HCT116 (cell line): ENCODE measurements at regions not wholly inside any gene's neighbourhood (a gene's known extent, or its start where the extent isn't known, plus 50 kb on each side); places are given as distances from the start of the nearest gene placed in this dataset.

ENCODE experiments used
- ATAC-seq: fragments of 200-7000 bp; cut with Tn5 transposase; 2 replicates; pipeline ENCODE4 v1.9.1; 2020; ENCODE audit warnings: mild to moderate bottlenecking, moderate library complexity
- BruUV-seq: library from RNA; stranded (reverse); fragments of 400-500 nt; replicated peaks from 2 replicates; lab custom pipeline; 2021; lab: Mats Ljungman, UMichigan
- CTCF ChIA-PET: fragments of 300-600 bp; sonication (Branson Sonifier 250); formaldehyde crosslinking; loops from one replicate; lab custom pipeline; 2021; ENCODE audit warnings: antibody characterized with exemption; lab: Charles Lee
- POLR2A ChIA-PET: fragments of 300-600, 350-600 bp; sonication (Branson Sonifier 250); formaldehyde crosslinking; loops from one replicate; lab custom pipeline; 2021; ENCODE audit warnings: antibody characterized with exemption; lab: Charles Lee
- RAD21 ChIA-PET, 2 experiments: fragments of 300-600 bp; sonication (Branson Sonifier 250); formaldehyde crosslinking; loops; one replicate each; lab custom pipeline; 2023; ENCODE audit warnings: low total read pairs in 2 of 2; ENCODE audit not compliant: uncharacterized antibody in 2 of 2, unreplicated experiment in 2 of 2, low non-redundant PET in 1 of 2; lab: Charles Lee
- DNase-seq: peaks from one replicate; pipeline ENCODE4 v3.0.0-alpha.2; 2010; ENCODE audit warnings: low read depth, low spot score
- H2AFZ ChIP-seq: fragments of 200-600 bp; shearing (Covaris generic), sonication (generic); 2 replicates; pipeline ENCODE4 v1.6.1; 2017; ENCODE audit warnings: low read depth, mixed run types, mixed read lengths, antibody characterized with exemption, low read length; ENCODE audit not compliant: poor library complexity, severe bottlenecking
- H3K27ac ChIP-seq: 2 replicates; pipeline ENCODE4 v1.5.1; 2012; ENCODE audit warnings: low read depth, low read length
- H3K27me3 ChIP-seq: fragments of 200-600 bp; sonication (generic); 2 replicates; pipeline ENCODE4 v1.6.1; 2016; ENCODE audit warnings: mixed run types, low read length, mixed read lengths; ENCODE audit not compliant: insufficient read depth
- H3K36me3 ChIP-seq, 2 experiments: fragments of 200-500 bp in 1 of 2; fragments of 200-600 bp in 1 of 2; sonication (Bioruptor generic) in 1 of 2; sonication (generic) in 1 of 2; 2 replicates each; pipeline versions ENCODE4 v1.5.1 to v1.6.1; 2014 to 2016; ENCODE audit warnings: low read length in 2 of 2, inconsistent platforms in 1 of 2, mixed read lengths in 1 of 2, mixed run types in 1 of 2; ENCODE audit not compliant: insufficient read depth in 2 of 2, control insufficient read depth in 1 of 2
- H3K4me1 ChIP-seq, 2 experiments: fragments of 200-600 bp in 1 of 2; sonication (generic) in 1 of 2; 2 replicates each; pipeline versions ENCODE4 v1.5.1 to v1.6.1; 2012 to 2017; ENCODE audit warnings: low read length in 2 of 2, inconsistent platforms in 1 of 2, mild to moderate bottlenecking in 1 of 2, mixed read lengths in 1 of 2, mixed run types in 1 of 2, moderate library complexity in 1 of 2; ENCODE audit not compliant: insufficient read depth in 2 of 2, control insufficient read depth in 1 of 2
- H3K4me2 ChIP-seq: fragments of 200-600 bp; sonication (generic); 2 replicates; pipeline ENCODE4 v1.6.1; 2017; ENCODE audit warnings: mixed run types, low read length, mixed read lengths
- H3K4me3 ChIP-seq, 2 experiments: fragments of 200-600 bp in 1 of 2; sonication (generic) in 1 of 2; replicated peaks in 1 of 2; 2 replicates each; pipeline ENCODE4 v1.5.1; 2011 to 2016; ENCODE audit warnings: low read length in 2 of 2, control low read depth in 1 of 2, low read depth in 1 of 2, mild to moderate bottlenecking in 1 of 2, mixed read lengths in 1 of 2, mixed run types in 1 of 2
- H3K79me2 ChIP-seq: fragments of 200-600 bp; sonication (generic); 2 replicates; pipeline ENCODE4 v1.6.1; 2017; ENCODE audit warnings: mild to moderate bottlenecking, mixed run types, low read length, moderate library complexity, mixed read lengths; ENCODE audit not compliant: insufficient read depth
- H3K9ac ChIP-seq: fragments of 200-600 bp; sonication (generic); 2 replicates; pipeline ENCODE4 v1.6.1; 2016; ENCODE audit warnings: low read length, mixed read lengths
- H3K9me2 ChIP-seq: fragments of 200-600 bp; sonication (generic), shearing (Covaris generic); 2 replicates; pipeline ENCODE4 v1.6.1; 2017; ENCODE audit warnings: mixed run types, mild to moderate bottlenecking, moderate library complexity; ENCODE audit not compliant: insufficient read depth
- H3K9me3 ChIP-seq, 2 experiments: fragments of 200-500 bp in 1 of 2; fragments of 200-600 bp in 1 of 2; sonication (Bioruptor generic) in 1 of 2; sonication (generic) in 1 of 2; 2 replicates each; pipeline ENCODE4 v1.6.1; 2014 to 2017; ENCODE audit warnings: low read length in 2 of 2, mixed read lengths in 2 of 2, inconsistent platforms in 1 of 2, low read depth in 1 of 2, mild to moderate bottlenecking in 1 of 2, mixed run types in 1 of 2, moderate library complexity in 1 of 2; ENCODE audit not compliant: control insufficient read depth in 1 of 2, insufficient read depth in 1 of 2
- H4K20me1 ChIP-seq: fragments of 200-600 bp; sonication (generic), shearing (Covaris generic); 2 replicates; pipeline ENCODE4 v1.6.1; 2017; ENCODE audit warnings: mixed run types, mild to moderate bottlenecking, moderate library complexity; ENCODE audit not compliant: insufficient read depth
- ATF3 ChIP-seq: IDR thresholded peaks from 2 replicates; pipeline ENCODE4 v1.6.1; 2012
- CBX3 ChIP-seq: IDR thresholded peaks from 2 replicates; pipeline ENCODE4 v1.6.1; 2012; ENCODE audit warnings: low read depth
- CEBPB ChIP-seq: IDR thresholded peaks from 2 replicates; pipeline ENCODE4 v1.6.1; 2012; ENCODE audit warnings: low read depth
- EGR1 ChIP-seq: IDR thresholded peaks from 2 replicates; pipeline ENCODE4 v1.6.1; 2012; ENCODE audit warnings: low read depth
- EZH2phosphoT487 ChIP-seq: fragments of 200-600 bp; IDR thresholded peaks from 2 replicates; pipeline ENCODE4 v1.6.1; 2018; ENCODE audit warnings: antibody characterized with exemption, borderline replicate concordance
- FOSL1 ChIP-seq: IDR thresholded peaks from 2 replicates; pipeline ENCODE4 v1.6.1; 2012; ENCODE audit warnings: low read depth
- JUND ChIP-seq: IDR thresholded peaks from 2 replicates; pipeline ENCODE4 v1.6.1; 2012
- MAX ChIP-seq: IDR thresholded peaks from 2 replicates; pipeline ENCODE4 v1.6.1; 2012
- POLR2A ChIP-seq: IDR thresholded peaks from 2 replicates; pipeline ENCODE4 v1.7.0; 2011; ENCODE audit warnings: borderline replicate concordance; ENCODE audit not compliant: insufficient read depth, insufficient read length; ENCODE audit errors: extremely low read depth
- POLR2AphosphoS5 ChIP-seq: IDR thresholded peaks from 2 replicates; pipeline ENCODE4 v1.6.1; 2011; ENCODE audit warnings: mild to moderate bottlenecking, low read depth, low read length, moderate library complexity
- RAD21 ChIP-seq: IDR thresholded peaks from 2 replicates; pipeline ENCODE4 v1.6.1; 2012; ENCODE audit warnings: low read depth, mild to moderate bottlenecking
- SP1 ChIP-seq: IDR thresholded peaks from 2 replicates; pipeline ENCODE4 v1.6.1; 2012; ENCODE audit warnings: low read depth
- SRF ChIP-seq: IDR thresholded peaks from 2 replicates; pipeline ENCODE4 v1.6.1; 2012; ENCODE audit warnings: low read depth
- ZFX ChIP-seq: fragments of 450-650 bp; IDR thresholded peaks from 2 replicates; pipeline ENCODE4 v1.6.1; 2017
- intact Hi-C: fragments of 100-400 bp; cut with micrococcal nuclease; formaldehyde crosslinking; loops from 2 replicates; pipeline ENCODE4 v1.10.0; 2022
- TF ChIP-seq, protein P1 (sequence below): IDR thresholded peaks from 2 replicates; pipeline ENCODE4 v1.6.1; 2011; ENCODE audit warnings: mild to moderate bottlenecking, low read length, moderate library complexity; ENCODE audit not compliant: insufficient replicate concordance; ENCODE audit errors: extremely low read depth
- TF ChIP-seq, protein P2 (sequence below): IDR thresholded peaks from 2 replicates; pipeline ENCODE4 v1.6.1; 2012; ENCODE audit warnings: low read depth
- TF ChIP-seq, protein P3 (sequence below), 3 experiments: fragments of 200-600 bp in 1 of 3; sonication (generic) in 1 of 3; IDR thresholded peaks in 2 of 3; conservative IDR thresholded peaks in 1 of 3; 2 replicates each; pipeline ENCODE4 v1.5.1; 2012 to 2017; ENCODE audit warnings: low read depth in 2 of 3, low read length in 2 of 3, antibody characterized with exemption in 1 of 3, borderline replicate concordance in 1 of 3, control low read depth in 1 of 3, mild to moderate bottlenecking in 1 of 3, mixed read lengths in 1 of 3, mixed run types in 1 of 3, moderate library complexity in 1 of 3; ENCODE audit not compliant: insufficient read depth in 1 of 3

DNA sequence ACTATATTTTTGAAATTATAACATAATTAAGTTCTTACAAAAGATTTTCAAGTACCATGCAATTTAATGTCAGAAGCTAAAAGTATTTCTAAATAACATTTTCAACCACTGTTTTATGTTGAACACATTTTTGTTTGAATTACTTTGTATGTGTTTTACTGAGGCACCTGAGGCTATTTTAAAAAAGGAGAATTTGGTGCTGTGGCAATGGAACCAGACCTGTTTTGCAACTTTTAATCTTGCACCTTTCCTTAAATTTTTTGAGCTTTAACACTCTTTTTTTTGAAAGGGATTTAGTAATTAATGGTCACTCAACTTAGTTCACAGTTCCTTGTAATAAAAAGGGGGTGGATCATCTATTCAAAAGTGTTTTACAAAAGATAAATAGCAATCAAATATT, 561.6 kb downstream of the ZBBX start:
- Histone ChIP-seq H3K79me2 (no peaks in the 10 kb centered on the region), H3K9me3 (no peaks in the 10 kb centered on the region), H4K20me1 (no peaks in the 10 kb centered on the region), H3K4me2 (no peak overlapping the region), H3K9me2 (no peaks in the 10 kb centered on the region), H3K9ac (no peak overlapping the region), H3K27me3 (no peaks in the 10 kb centered on the region), H2AFZ (no peak overlapping the region), H3K36me3 (no peaks in the 10 kb centered on the region), H3K27ac (no peak overlapping the region), H3K4me3 (no peak overlapping the region), H3K4me1 (no peaks in the 10 kb centered on the region)
- no peak for TF ChIP-seq CBX3
- TF ChIP-seq SP1: no peak
- no peak for TF ChIP-seq POLR2AphosphoS5
- TF ChIP-seq ATF3: no peak
- TF ChIP-seq SRF: no peak
- no peak for TF ChIP-seq MAX
- TF ChIP-seq, protein P1, sequence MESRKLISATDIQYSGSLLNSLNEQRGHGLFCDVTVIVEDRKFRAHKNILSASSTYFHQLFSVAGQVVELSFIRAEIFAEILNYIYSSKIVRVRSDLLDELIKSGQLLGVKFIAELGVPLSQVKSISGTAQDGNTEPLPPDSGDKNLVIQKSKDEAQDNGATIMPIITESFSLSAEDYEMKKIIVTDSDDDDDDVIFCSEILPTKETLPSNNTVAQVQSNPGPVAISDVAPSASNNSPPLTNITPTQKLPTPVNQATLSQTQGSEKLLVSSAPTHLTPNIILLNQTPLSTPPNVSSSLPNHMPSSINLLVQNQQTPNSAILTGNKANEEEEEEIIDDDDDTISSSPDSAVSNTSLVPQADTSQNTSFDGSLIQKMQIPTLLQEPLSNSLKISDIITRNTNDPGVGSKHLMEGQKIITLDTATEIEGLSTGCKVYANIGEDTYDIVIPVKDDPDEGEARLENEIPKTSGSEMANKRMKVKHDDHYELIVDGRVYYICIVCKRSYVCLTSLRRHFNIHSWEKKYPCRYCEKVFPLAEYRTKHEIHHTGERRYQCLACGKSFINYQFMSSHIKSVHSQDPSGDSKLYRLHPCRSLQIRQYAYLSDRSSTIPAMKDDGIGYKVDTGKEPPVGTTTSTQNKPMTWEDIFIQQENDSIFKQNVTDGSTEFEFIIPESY: no peak
- no peak for TF ChIP-seq EGR1
- no peak for TF ChIP-seq FOSL1
- no peak for TF ChIP-seq POLR2A
- no peak for TF ChIP-seq EZH2phosphoT487
- TF ChIP-seq, protein P2, sequence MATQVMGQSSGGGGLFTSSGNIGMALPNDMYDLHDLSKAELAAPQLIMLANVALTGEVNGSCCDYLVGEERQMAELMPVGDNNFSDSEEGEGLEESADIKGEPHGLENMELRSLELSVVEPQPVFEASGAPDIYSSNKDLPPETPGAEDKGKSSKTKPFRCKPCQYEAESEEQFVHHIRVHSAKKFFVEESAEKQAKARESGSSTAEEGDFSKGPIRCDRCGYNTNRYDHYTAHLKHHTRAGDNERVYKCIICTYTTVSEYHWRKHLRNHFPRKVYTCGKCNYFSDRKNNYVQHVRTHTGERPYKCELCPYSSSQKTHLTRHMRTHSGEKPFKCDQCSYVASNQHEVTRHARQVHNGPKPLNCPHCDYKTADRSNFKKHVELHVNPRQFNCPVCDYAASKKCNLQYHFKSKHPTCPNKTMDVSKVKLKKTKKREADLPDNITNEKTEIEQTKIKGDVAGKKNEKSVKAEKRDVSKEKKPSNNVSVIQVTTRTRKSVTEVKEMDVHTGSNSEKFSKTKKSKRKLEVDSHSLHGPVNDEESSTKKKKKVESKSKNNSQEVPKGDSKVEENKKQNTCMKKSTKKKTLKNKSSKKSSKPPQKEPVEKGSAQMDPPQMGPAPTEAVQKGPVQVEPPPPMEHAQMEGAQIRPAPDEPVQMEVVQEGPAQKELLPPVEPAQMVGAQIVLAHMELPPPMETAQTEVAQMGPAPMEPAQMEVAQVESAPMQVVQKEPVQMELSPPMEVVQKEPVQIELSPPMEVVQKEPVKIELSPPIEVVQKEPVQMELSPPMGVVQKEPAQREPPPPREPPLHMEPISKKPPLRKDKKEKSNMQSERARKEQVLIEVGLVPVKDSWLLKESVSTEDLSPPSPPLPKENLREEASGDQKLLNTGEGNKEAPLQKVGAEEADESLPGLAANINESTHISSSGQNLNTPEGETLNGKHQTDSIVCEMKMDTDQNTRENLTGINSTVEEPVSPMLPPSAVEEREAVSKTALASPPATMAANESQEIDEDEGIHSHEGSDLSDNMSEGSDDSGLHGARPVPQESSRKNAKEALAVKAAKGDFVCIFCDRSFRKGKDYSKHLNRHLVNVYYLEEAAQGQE: no peak
- no peak for TF ChIP-seq CEBPB
- no peak for TF ChIP-seq ZFX
- TF ChIP-seq, protein P3, sequence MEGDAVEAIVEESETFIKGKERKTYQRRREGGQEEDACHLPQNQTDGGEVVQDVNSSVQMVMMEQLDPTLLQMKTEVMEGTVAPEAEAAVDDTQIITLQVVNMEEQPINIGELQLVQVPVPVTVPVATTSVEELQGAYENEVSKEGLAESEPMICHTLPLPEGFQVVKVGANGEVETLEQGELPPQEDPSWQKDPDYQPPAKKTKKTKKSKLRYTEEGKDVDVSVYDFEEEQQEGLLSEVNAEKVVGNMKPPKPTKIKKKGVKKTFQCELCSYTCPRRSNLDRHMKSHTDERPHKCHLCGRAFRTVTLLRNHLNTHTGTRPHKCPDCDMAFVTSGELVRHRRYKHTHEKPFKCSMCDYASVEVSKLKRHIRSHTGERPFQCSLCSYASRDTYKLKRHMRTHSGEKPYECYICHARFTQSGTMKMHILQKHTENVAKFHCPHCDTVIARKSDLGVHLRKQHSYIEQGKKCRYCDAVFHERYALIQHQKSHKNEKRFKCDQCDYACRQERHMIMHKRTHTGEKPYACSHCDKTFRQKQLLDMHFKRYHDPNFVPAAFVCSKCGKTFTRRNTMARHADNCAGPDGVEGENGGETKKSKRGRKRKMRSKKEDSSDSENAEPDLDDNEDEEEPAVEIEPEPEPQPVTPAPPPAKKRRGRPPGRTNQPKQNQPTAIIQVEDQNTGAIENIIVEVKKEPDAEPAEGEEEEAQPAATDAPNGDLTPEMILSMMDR (IDR thresholded peaks at IDR 0.05 in 2 of 3, conservative IDR thresholded peaks at IDR 0.05 in 1 of 3; ENCODE audit: borderline replicate concordance in 1 of 3, insufficient read depth in 1 of 3, low read depth in 2 of 3, low read length in 2 of 3): no peak
- no peak for TF ChIP-seq JUND
- TF ChIP-seq RAD21: no peak
- CTCF ChIA-PET: no interaction called here
- RAD21 ChIA-PET: no interaction called here
- no TSS peak for BruUV-seq
- ATAC-seq: no peak
- no peak for DNase-seq
- POLR2A ChIA-PET: no interaction called here
- intact Hi-C loops: no loop called here
